Pancreas (tissue), 10 donors: ENCODE measurements at regions not wholly inside any gene's neighbourhood (a gene's known extent, or its start where the extent isn't known, plus 50 kb on each side); places are given as distances from the start of the nearest gene placed in this dataset.

Experiments used
- ATAC-seq, 4 donors: fragments of 200-7000 bp; cut with Tn5 transposase; one replicate each; pipeline versions ENCODE4 v1.8.0 to v1.9.1; 2020; ENCODE audit warnings: mild to moderate bottlenecking in 4 of 4, moderate library complexity in 4 of 4
- DNase-seq, 6 donors: peaks; one replicate each; pipeline ENCODE4 v3.0.0-alpha.2; 2020
- FAIRE-seq: peaks from 2 replicates; lab custom pipeline; 2012; peaks lifted over from hg19 to GRCh38; lab: Jason Lieb, UNC
- H3K27ac ChIP-seq, 4 donors: fragments of 200-600 bp; sonication (generic); 1 replicate in 3 of 4; 2 replicates in 1 of 4; pipeline versions ENCODE4 v1.5.0 to v1.8.0; 2020
- H3K27me3 ChIP-seq, 4 donors: fragments of 200-600 bp; one replicate each; pipeline ENCODE4 v1.8.0; 2021
- H3K36me3 ChIP-seq, 3 donors: fragments of 200-600 bp; sonication (generic) in 1 of 3; one replicate each; pipeline versions ENCODE4 v1.5.0 to v1.8.0; 2020 to 2021
- H3K4me1 ChIP-seq, 3 donors: fragments of 200-600 bp; one replicate each; pipeline ENCODE4 v1.8.0; 2021
- H3K4me3 ChIP-seq, 4 donors: fragments of 200-600 bp; sonication (generic) in 2 of 4; one replicate each; pipeline versions ENCODE4 v1.5.0 to v1.8.0; 2020 to 2021
- H3K9me3 ChIP-seq, 4 donors: fragments of 200-600 bp; one replicate each; pipeline ENCODE4 v1.8.0; 2021
- CTCF ChIP-seq, 4 donors: fragments of 200-600 bp; sonication (generic) in 3 of 4; IDR thresholded peaks; one replicate each; pipeline versions ENCODE4 v1.5.0 to v1.8.0; 2021; ENCODE audit warnings: antibody characterized with exemption in 4 of 4
- WGBS, 2 donors: extraction: QIAGEN DNeasy Blood & Tissue Kit; methylation state at CpG; one replicate each; pipeline ENCODE4 v1.1.7; 2013; 5-methylcytosine and 5-hydroxymethylcytosine counted together
- intact Hi-C, 3 donors: fragments of 100-400 bp; cut with DNase I; formaldehyde crosslinking; loops; one replicate each; pipeline versions ENCODE4 v1.11.1 to v1.14.2; 2022
- donor health status: healthy with polysubstance abuse.
- donor health status: DM: no; HTN: no; CAD: no; lungs with moderate emphysema.
- donor health status: DM: no; HTN: no; CAD: no.
- donor health status: control.
- donor health status: control.
- donor health status: Bipolar disorder and iron deficiency.
- donor health status: DM: yes; HTN: yes; CAD: no.
- donor health status: DM: no; HTN: no; CAD: no.
- donor health status: DM: no; HTN: no; CAD: no.
- donor health status: DM: yes; HTN: yes; CAD: no.

GRCh38 chr4:128510850-128511249, 223.2 kb upstream of the PGRMC2 start:
- no peaks in the 10 kb centered on the region for H3K36me3 ChIP-seq
- whole genome bisulfite sequencing, 2 donors: 86 to 88% methylated on average over 2 of the region's 2 CpGs
- no peak for FAIRE-seq

GRCh38 chr4:128502818-128503527, 215.4 kb upstream of the PGRMC2 start:
- FAIRE-seq: no peak
- H3K4me3 ChIP-seq: no peak overlapping the region
- H3K9me3 ChIP-seq: no peaks in the 10 kb centered on the region
- no peak for ATAC-seq
- no peak for TF ChIP-seq CTCF (IDR thresholded peaks at IDR 0.05)
- intact Hi-C loops: no loop called here
- no peaks in the 10 kb centered on the region for H3K27me3 ChIP-seq
- H3K4me1 ChIP-seq: no peaks in the 10 kb centered on the region
- no peaks in the 10 kb centered on the region for H3K36me3 ChIP-seq
- H3K27ac ChIP-seq: no peak overlapping the region
- 57 to 70% methylated on average over 1 of the region's 1 CpG for WGBS, 2 donors
- no peak for DNase-seq

More at GRCh38 chr4:128510850-128511249, 223.2 kb upstream of the PGRMC2 start:
- H3K27ac ChIP-seq: no peak overlapping the region
- H3K27me3 ChIP-seq: no peaks in the 10 kb centered on the region
- no peaks in the 10 kb centered on the region for H3K9me3 ChIP-seq
- intact Hi-C loops: no loop called here
- H3K4me3 ChIP-seq: no peak overlapping the region
- peaks cover 0 to 2% (median 0%) of the 10 kb centered on the region in 3 donors for H3K4me1 ChIP-seq
- no peak for TF ChIP-seq CTCF (IDR thresholded peaks at IDR 0.05)
- DNase-seq: no peak
- no peak for ATAC-seq

GRCh38 chr4:128501239-128501638, 213.6 kb upstream of the PGRMC2 start:
- Histone ChIP-seq H3K4me3 (no peak overlapping the region), H3K9me3 (no peaks in the 10 kb centered on the region), H3K27ac (no peak overlapping the region), H3K4me1 (no peaks in the 10 kb centered on the region), H3K36me3 (no peaks in the 10 kb centered on the region), H3K27me3 (no peaks in the 10 kb centered on the region)
- 96 to 99% methylated on average over 3 of the region's 3 CpGs for WGBS, 2 donors
- no peak for ATAC-seq
- no peak for TF ChIP-seq CTCF (IDR thresholded peaks at IDR 0.05)
- FAIRE-seq: no peak
- no peak for DNase-seq
- intact Hi-C loops: no loop called here

- no peak for ATAC-seq
- Histone ChIP-seq H3K27me3 (no peaks in the 10 kb centered on the region), H3K9me3 (no peaks in the 10 kb centered on the region), H3K4me3 (no peak overlapping the region), H3K36me3 (no peaks in the 10 kb centered on the region), H3K4me1 (no peaks in the 10 kb centered on the region), H3K27ac (no peak overlapping the region)
- no peak for DNase-seq
- intact Hi-C loops: no loop called here
- no peak for TF ChIP-seq CTCF (IDR thresholded peaks at IDR 0.05)
- no peak for FAIRE-seq
- WGBS, 2 donors: 49 to 55% methylated on average over 3 of the region's 3 CpGs
These were observed 200.6 kb upstream of the PGRMC2 start for GRCh38 chr4:128488055-128488705.

GRCh38 chr4:128484896-128485295, 197.3 kb upstream of the PGRMC2 start:
- Histone ChIP-seq H3K27ac (no peak overlapping the region), H3K27me3 (no peaks in the 10 kb centered on the region), H3K36me3 (no peaks in the 10 kb centered on the region), H3K4me1 (no peaks in the 10 kb centered on the region), H3K4me3 (no peak overlapping the region), H3K9me3 (no peaks in the 10 kb centered on the region)
- ATAC-seq (no peak), FAIRE-seq (no peak), DNase-seq (no peak)
- intact Hi-C loops: no loop called here
- no peak for TF ChIP-seq CTCF (IDR thresholded peaks at IDR 0.05)
